ENCODE measurements at regions not wholly inside any gene's neighbourhood (a gene's known extent, or its start where the extent isn't known, plus 50 kb on each side); places are given as distances from the start of the nearest gene placed in this dataset.

- H3K27ac Mint-ChIP-seq: no peak overlapping the region
- Histone ChIP-seq H3K27ac (ENCODE audit: insufficient read depth, low read length, poor library complexity, severe bottlenecking) (no peak overlapping the region), H3K36me3 (ENCODE audit: control insufficient read depth, insufficient read depth, low read length) (no peaks in the 10 kb centered on the region), H3K9me3 (ENCODE audit: control insufficient read depth in 2 of 2, low read length in 2 of 2) (no peaks in the 10 kb centered on the region), H3K4me3 (ENCODE audit: low read depth, low read length) (no peak overlapping the region), H3K27me3 (ENCODE audit: control insufficient read depth, insufficient read depth, low read length) (no peaks in the 10 kb centered on the region), H3K4me1 (ENCODE audit: control insufficient read depth, insufficient read depth, low read length, poor library complexity, severe bottlenecking) (no peaks in the 10 kb centered on the region)
- no peaks in the 10 kb centered on the region for H3K9me3 Mint-ChIP-seq
- no peak overlapping the region for H3K4me3 Mint-ChIP-seq
- no peaks in the 10 kb centered on the region for H3K36me3 Mint-ChIP-seq
- DNase-seq (no peak), ATAC-seq (ENCODE audit: low read depth in 2 of 2) (no peak)
- H3K27me3 Mint-ChIP-seq: no peaks in the 10 kb centered on the region
- no peaks in the 10 kb centered on the region for H3K4me1 Mint-ChIP-seq
Measured at GRCh38 chr12:43148691-43149090, 403.3 kb downstream of the ADAMTS20 start.

GRCh38 chr12:43147878-43148277 is 404.1 kb downstream of the ADAMTS20 start:
- H3K27me3 ChIP-seq (ENCODE audit: control insufficient read depth, insufficient read depth, low read length): no peaks in the 10 kb centered on the region
- Mint-ChIP-seq H3K36me3 (no peaks in the 10 kb centered on the region), H3K4me3 (no peak overlapping the region), H3K27ac (no peak overlapping the region), H3K27me3 (no peaks in the 10 kb centered on the region), H3K9me3 (peaks cover 0 to 1% (median 0%) of the 10 kb centered on the region in 7 donors), H3K4me1 (no peaks in the 10 kb centered on the region)
- H3K4me1 ChIP-seq (ENCODE audit: control insufficient read depth, insufficient read depth, low read length, poor library complexity, severe bottlenecking): no peaks in the 10 kb centered on the region
- no peak for ATAC-seq (ENCODE audit: low read depth in 2 of 2)
- no peak overlapping the region for H3K4me3 ChIP-seq (ENCODE audit: low read depth, low read length)
- no peaks in the 10 kb centered on the region for H3K9me3 ChIP-seq (ENCODE audit: control insufficient read depth in 2 of 2, low read length in 2 of 2)
- no peak overlapping the region for H3K27ac ChIP-seq (ENCODE audit: insufficient read depth, low read length, poor library complexity, severe bottlenecking)
- no peaks in the 10 kb centered on the region for H3K36me3 ChIP-seq (ENCODE audit: control insufficient read depth, insufficient read depth, low read length)
- DNase-seq: no peak

- no peak overlapping the region for H3K4me3 ChIP-seq (ENCODE audit: low read depth, low read length)
- H3K36me3 Mint-ChIP-seq: no peaks in the 10 kb centered on the region
- no peaks in the 10 kb centered on the region for H3K9me3 ChIP-seq (ENCODE audit: control insufficient read depth in 2 of 2, low read length in 2 of 2)
- no peaks in the 10 kb centered on the region for H3K27me3 ChIP-seq (ENCODE audit: control insufficient read depth, insufficient read depth, low read length)
- H3K9me3 Mint-ChIP-seq: peaks cover 0 to 3% (median 0%) of the 10 kb centered on the region in 7 donors
- H3K27ac Mint-ChIP-seq: no peak overlapping the region
- no peaks in the 10 kb centered on the region for H3K4me1 Mint-ChIP-seq
- H3K36me3 ChIP-seq (ENCODE audit: control insufficient read depth, insufficient read depth, low read length): no peaks in the 10 kb centered on the region
- ATAC-seq (ENCODE audit: low read depth in 2 of 2) (no peak), DNase-seq (no peak)
- no peak overlapping the region for H3K27ac ChIP-seq (ENCODE audit: insufficient read depth, low read length, poor library complexity, severe bottlenecking)
- H3K4me1 ChIP-seq (ENCODE audit: control insufficient read depth, insufficient read depth, low read length, poor library complexity, severe bottlenecking): no peaks in the 10 kb centered on the region
- no peaks in the 10 kb centered on the region for H3K27me3 Mint-ChIP-seq
- H3K4me3 Mint-ChIP-seq: no peak overlapping the region
Measured at GRCh38 chr12:43145481-43145880, 406.5 kb downstream of the ADAMTS20 start.

- no peaks in the 10 kb centered on the region for H3K4me1 ChIP-seq (ENCODE audit: control insufficient read depth, insufficient read depth, low read length, poor library complexity, severe bottlenecking)
- no peak overlapping the region for H3K4me3 ChIP-seq (ENCODE audit: low read depth, low read length)
- no peaks in the 10 kb centered on the region for H3K4me1 Mint-ChIP-seq
- no peaks in the 10 kb centered on the region for H3K36me3 Mint-ChIP-seq
- H3K27me3 ChIP-seq (ENCODE audit: control insufficient read depth, insufficient read depth, low read length): no peaks in the 10 kb centered on the region
- no peaks in the 10 kb centered on the region for H3K9me3 ChIP-seq (ENCODE audit: control insufficient read depth in 2 of 2, low read length in 2 of 2)
- no peaks in the 10 kb centered on the region for H3K36me3 ChIP-seq (ENCODE audit: control insufficient read depth, insufficient read depth, low read length)
- peaks cover 0 to 8% (median 1%) of the 10 kb centered on the region in 7 donors for H3K9me3 Mint-ChIP-seq
- H3K4me3 Mint-ChIP-seq: no peak overlapping the region
- H3K27me3 Mint-ChIP-seq: no peaks in the 10 kb centered on the region
- no peak for DNase-seq
- no peak overlapping the region for H3K27ac ChIP-seq (ENCODE audit: insufficient read depth, low read length, poor library complexity, severe bottlenecking)
- no peak overlapping the region for H3K27ac Mint-ChIP-seq
- ATAC-seq (ENCODE audit: low read depth in 2 of 2): no peak
Measured at GRCh38 chr12:43143278-43143677, 408.7 kb downstream of the ADAMTS20 start.

GRCh38 chr12:43132291-43132690 is 419.7 kb downstream of the ADAMTS20 start:
- Mint-ChIP-seq H3K36me3 (no peaks in the 10 kb centered on the region), H3K27ac (no peak overlapping the region), H3K9me3 (peaks cover 0 to 14% (median 5%) of the 10 kb centered on the region in 7 donors), H3K4me1 (no peaks in the 10 kb centered on the region), H3K27me3 (no peaks in the 10 kb centered on the region), H3K4me3 (no peak overlapping the region)
- Histone ChIP-seq H3K4me3 (ENCODE audit: low read depth, low read length) (no peak overlapping the region), H3K4me1 (ENCODE audit: control insufficient read depth, insufficient read depth, low read length, poor library complexity, severe bottlenecking) (no peaks in the 10 kb centered on the region), H3K9me3 (ENCODE audit: control insufficient read depth in 2 of 2, low read length in 2 of 2) (no peaks in the 10 kb centered on the region), H3K27ac (ENCODE audit: insufficient read depth, low read length, poor library complexity, severe bottlenecking) (no peak overlapping the region), H3K27me3 (ENCODE audit: control insufficient read depth, insufficient read depth, low read length) (no peaks in the 10 kb centered on the region), H3K36me3 (ENCODE audit: control insufficient read depth, insufficient read depth, low read length) (no peaks in the 10 kb centered on the region)
- ATAC-seq (ENCODE audit: low read depth in 2 of 2) (no peak), DNase-seq (no peak)

- Mint-ChIP-seq H3K4me1 (no peaks in the 10 kb centered on the region), H3K4me3 (no peak overlapping the region), H3K9me3 (peaks cover 0 to 14% (median 5%) of the 10 kb centered on the region in 7 donors), H3K36me3 (no peaks in the 10 kb centered on the region), H3K27ac (no peak overlapping the region), H3K27me3 (no peaks in the 10 kb centered on the region)
- no peak for DNase-seq
- no peaks in the 10 kb centered on the region for H3K9me3 ChIP-seq (ENCODE audit: control insufficient read depth in 2 of 2, low read length in 2 of 2)
- no peak for ATAC-seq (ENCODE audit: low read depth in 2 of 2)
- no peaks in the 10 kb centered on the region for H3K36me3 ChIP-seq (ENCODE audit: control insufficient read depth, insufficient read depth, low read length)
- no peak overlapping the region for H3K27ac ChIP-seq (ENCODE audit: insufficient read depth, low read length, poor library complexity, severe bottlenecking)
- H3K4me3 ChIP-seq (ENCODE audit: low read depth, low read length): no peak overlapping the region
- no peaks in the 10 kb centered on the region for H3K27me3 ChIP-seq (ENCODE audit: control insufficient read depth, insufficient read depth, low read length)
- no peaks in the 10 kb centered on the region for H3K4me1 ChIP-seq (ENCODE audit: control insufficient read depth, insufficient read depth, low read length, poor library complexity, severe bottlenecking)
Measured at GRCh38 chr12:43131301-43131700, 420.7 kb downstream of the ADAMTS20 start.

- H3K4me3 ChIP-seq (ENCODE audit: low read depth, low read length): no peak overlapping the region
- no peaks in the 10 kb centered on the region for H3K36me3 ChIP-seq (ENCODE audit: control insufficient read depth, insufficient read depth, low read length)
- H3K9me3 Mint-ChIP-seq: peaks cover 0 to 6% (median 2%) of the 10 kb centered on the region in 7 donors
- no peak overlapping the region for H3K27ac ChIP-seq (ENCODE audit: insufficient read depth, low read length, poor library complexity, severe bottlenecking)
- H3K27me3 ChIP-seq (ENCODE audit: control insufficient read depth, insufficient read depth, low read length): no peaks in the 10 kb centered on the region
- no peaks in the 10 kb centered on the region for H3K4me1 Mint-ChIP-seq
- H3K4me1 ChIP-seq (ENCODE audit: control insufficient read depth, insufficient read depth, low read length, poor library complexity, severe bottlenecking): no peaks in the 10 kb centered on the region
- DNase-seq: no peak
- H3K36me3 Mint-ChIP-seq: no peaks in the 10 kb centered on the region
- H3K27ac Mint-ChIP-seq: no peak overlapping the region
- no peak for ATAC-seq (ENCODE audit: low read depth in 2 of 2)
- H3K4me3 Mint-ChIP-seq: no peak overlapping the region
- no peaks in the 10 kb centered on the region for H3K27me3 Mint-ChIP-seq
- H3K9me3 ChIP-seq (ENCODE audit: control insufficient read depth in 2 of 2, low read length in 2 of 2): no peaks in the 10 kb centered on the region
Measured at GRCh38 chr12:43127886-43128549, 424.0 kb downstream of the ADAMTS20 start.

- no peaks in the 10 kb centered on the region for H3K9me3 ChIP-seq (ENCODE audit: control insufficient read depth in 2 of 2, low read length in 2 of 2)
- H3K9me3 Mint-ChIP-seq: peaks cover 0 to 6% (median 3%) of the 10 kb centered on the region in 7 donors
- DNase-seq: no peak
- no peak for ATAC-seq (ENCODE audit: low read depth in 2 of 2)
- H3K4me1 ChIP-seq (ENCODE audit: control insufficient read depth, insufficient read depth, low read length, poor library complexity, severe bottlenecking): no peaks in the 10 kb centered on the region
- H3K4me3 Mint-ChIP-seq: no peak overlapping the region
- H3K4me3 ChIP-seq (ENCODE audit: low read depth, low read length): no peak overlapping the region
- H3K36me3 Mint-ChIP-seq: no peaks in the 10 kb centered on the region
- no peaks in the 10 kb centered on the region for H3K4me1 Mint-ChIP-seq
- no peaks in the 10 kb centered on the region for H3K36me3 ChIP-seq (ENCODE audit: control insufficient read depth, insufficient read depth, low read length)
- H3K27me3 Mint-ChIP-seq: no peaks in the 10 kb centered on the region
- no peaks in the 10 kb centered on the region for H3K27me3 ChIP-seq (ENCODE audit: control insufficient read depth, insufficient read depth, low read length)
- no peak overlapping the region for H3K27ac ChIP-seq (ENCODE audit: insufficient read depth, low read length, poor library complexity, severe bottlenecking)
- no peak overlapping the region for H3K27ac Mint-ChIP-seq
Measured at GRCh38 chr12:43126652-43127375, 425.2 kb downstream of the ADAMTS20 start.

Data from CD4-positive, CD25-positive, alpha-beta regulatory T cell (primary cell).